ENCODE measurements at regions not wholly inside any gene's neighbourhood (a gene's known extent, or its start where the extent isn't known, plus 50 kb on each side); places are given as distances from the start of the nearest gene placed in this dataset.

DNA sequence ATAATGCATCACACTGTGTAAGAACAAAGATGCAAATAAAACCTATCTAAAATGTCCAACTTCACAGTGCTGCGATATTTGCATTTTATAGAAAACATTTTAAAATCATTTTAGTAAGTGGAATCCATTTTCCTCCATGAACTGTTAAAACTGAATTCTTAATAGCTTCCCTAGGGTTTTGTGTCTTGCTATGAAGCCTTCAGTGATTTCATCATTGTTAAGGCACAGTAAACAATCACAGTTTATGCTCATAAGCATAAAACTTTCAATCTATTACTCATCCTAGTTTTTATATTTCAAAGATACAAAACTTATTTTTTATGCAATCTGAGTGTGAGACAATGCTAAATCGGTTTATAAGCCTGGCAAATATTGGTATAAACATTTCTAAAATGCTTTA, 509.7 kb downstream of the TUSC7 start:
- no peak for TF ChIP-seq POLR2AphosphoS5 (IDR thresholded peaks at IDR 0.05)
- TF ChIP-seq, protein P1, sequence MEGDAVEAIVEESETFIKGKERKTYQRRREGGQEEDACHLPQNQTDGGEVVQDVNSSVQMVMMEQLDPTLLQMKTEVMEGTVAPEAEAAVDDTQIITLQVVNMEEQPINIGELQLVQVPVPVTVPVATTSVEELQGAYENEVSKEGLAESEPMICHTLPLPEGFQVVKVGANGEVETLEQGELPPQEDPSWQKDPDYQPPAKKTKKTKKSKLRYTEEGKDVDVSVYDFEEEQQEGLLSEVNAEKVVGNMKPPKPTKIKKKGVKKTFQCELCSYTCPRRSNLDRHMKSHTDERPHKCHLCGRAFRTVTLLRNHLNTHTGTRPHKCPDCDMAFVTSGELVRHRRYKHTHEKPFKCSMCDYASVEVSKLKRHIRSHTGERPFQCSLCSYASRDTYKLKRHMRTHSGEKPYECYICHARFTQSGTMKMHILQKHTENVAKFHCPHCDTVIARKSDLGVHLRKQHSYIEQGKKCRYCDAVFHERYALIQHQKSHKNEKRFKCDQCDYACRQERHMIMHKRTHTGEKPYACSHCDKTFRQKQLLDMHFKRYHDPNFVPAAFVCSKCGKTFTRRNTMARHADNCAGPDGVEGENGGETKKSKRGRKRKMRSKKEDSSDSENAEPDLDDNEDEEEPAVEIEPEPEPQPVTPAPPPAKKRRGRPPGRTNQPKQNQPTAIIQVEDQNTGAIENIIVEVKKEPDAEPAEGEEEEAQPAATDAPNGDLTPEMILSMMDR (IDR thresholded peaks at IDR 0.05): no peak

All from prostate gland (tissue), 2 donors.